ENCODE measurements at regions not wholly inside any gene's neighbourhood (a gene's known extent, or its start where the extent isn't known, plus 50 kb on each side); places are given as distances from the start of the nearest gene placed in this dataset.

GRCh38 chr12:118467641-118468305, 91.4 kb downstream of the SUDS3 start:
- DNase-seq (ENCODE audit: low read depth, low spot score), result no peak

- DNase-seq (ENCODE audit: low read depth, low spot score), result no peak
Measured at GRCh38 chr12:118472940-118473339, 96.6 kb downstream of the SUDS3 start.

- no peak for DNase-seq (ENCODE audit: low read depth, low spot score)
Measured at GRCh38 chr12:118480235-118480634, 103.9 kb downstream of the SUDS3 start.

GRCh38 chr12:118488034-118488433, 111.7 kb downstream of the SUDS3 start:
- DNase-seq (ENCODE audit: low read depth, low spot score), result no peak

- DNase-seq (ENCODE audit: low read depth, low spot score), result no peak
Measured at GRCh38 chr12:118493962-118494361, 117.6 kb downstream of the SUDS3 start.

GRCh38 chr12:118494776-118495175, 118.4 kb downstream of the SUDS3 start:
- no peak for DNase-seq (ENCODE audit: low read depth, low spot score)

- no peak for DNase-seq (ENCODE audit: low read depth, low spot score)
Measured at GRCh38 chr12:118495296-118495695, 118.9 kb downstream of the SUDS3 start.

- no peak for DNase-seq (ENCODE audit: low read depth, low spot score)
Measured at GRCh38 chr12:118498171-118498570, 121.8 kb downstream of the SUDS3 start.

GRCh38 chr12:118500299-118500698, 123.9 kb downstream of the SUDS3 start:
- DNase-seq (ENCODE audit: low read depth, low spot score), result no peak

GRCh38 chr12:118501489-118501888, 125.1 kb downstream of the SUDS3 start:
- no peak for DNase-seq (ENCODE audit: low read depth, low spot score)

GRCh38 chr12:118503476-118503875, 127.1 kb downstream of the SUDS3 start:
- no peak for DNase-seq (ENCODE audit: low read depth, low spot score)

- DNase-seq (ENCODE audit: low read depth, low spot score), result no peak
Measured at GRCh38 chr12:118512669-118513068, 136.3 kb downstream of the SUDS3 start.

GRCh38 chr12:118513611-118514010, 137.3 kb downstream of the SUDS3 start:
- DNase-seq (ENCODE audit: low read depth, low spot score), result no peak

- no peak for DNase-seq (ENCODE audit: low read depth, low spot score)
Measured at GRCh38 chr12:118514297-118514696, 137.9 kb downstream of the SUDS3 start.

- no peak for DNase-seq (ENCODE audit: low read depth, low spot score)
Measured at GRCh38 chr12:118520214-118521035, 144.1 kb downstream of the SUDS3 start.

GRCh38 chr12:118521036-118521370, 144.6 kb downstream of the SUDS3 start:
- no peak for DNase-seq (ENCODE audit: low read depth, low spot score)

- DNase-seq (ENCODE audit: low read depth, low spot score), result no peak
Measured at GRCh38 chr12:118524446-118524845, 148.1 kb downstream of the SUDS3 start.

- DNase-seq (ENCODE audit: low read depth, low spot score), result no peak
Measured at GRCh38 chr12:118525216-118525615, 148.9 kb downstream of the SUDS3 start.

GRCh38 chr12:118526255-118527095, 150.1 kb downstream of the SUDS3 start:
- no peak for DNase-seq (ENCODE audit: low read depth, low spot score)

- DNase-seq (ENCODE audit: low read depth, low spot score), result no peak
Measured at GRCh38 chr12:118527310-118527709, 151.0 kb downstream of the SUDS3 start.

- DNase-seq (ENCODE audit: low read depth, low spot score), result no peak
Measured at GRCh38 chr12:118528625-118529024, 152.3 kb downstream of the SUDS3 start.

- DNase-seq (ENCODE audit: low read depth, low spot score), result peak; percentile 6
Measured at GRCh38 chr12:118534003-118534402, 157.6 kb downstream of the SUDS3 start.
